ENCODE measurements at regions not wholly inside any gene's neighbourhood (a gene's known extent, or its start where the extent isn't known, plus 50 kb on each side); places are given as distances from the start of the nearest gene placed in this dataset.
"Not testable (repeated sequence)": the region's sequence is repeated elsewhere in the genome, so short reads cannot be mapped to it uniquely, and the experiment has no call there.

DNA sequence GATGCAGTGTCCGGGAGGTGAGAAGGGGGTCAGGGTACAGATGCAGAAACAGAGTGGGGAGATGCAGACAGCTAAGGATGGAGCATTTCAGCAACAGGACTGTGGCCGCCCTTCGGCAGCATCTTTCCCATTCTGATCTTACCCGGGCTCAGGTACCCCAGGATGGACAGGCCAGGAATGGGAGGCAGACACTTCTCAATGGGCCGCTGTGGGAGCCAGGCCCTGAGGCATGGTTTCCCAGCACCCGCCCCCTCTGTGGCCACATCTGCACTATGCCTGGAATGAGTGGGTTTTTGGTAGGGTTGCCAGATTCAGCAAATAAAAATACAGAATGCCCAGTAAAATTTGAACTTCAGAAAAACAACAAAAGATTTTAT is 105.2 kb upstream of the CTBP2 start:
- no peak for DNase-seq

DNA sequence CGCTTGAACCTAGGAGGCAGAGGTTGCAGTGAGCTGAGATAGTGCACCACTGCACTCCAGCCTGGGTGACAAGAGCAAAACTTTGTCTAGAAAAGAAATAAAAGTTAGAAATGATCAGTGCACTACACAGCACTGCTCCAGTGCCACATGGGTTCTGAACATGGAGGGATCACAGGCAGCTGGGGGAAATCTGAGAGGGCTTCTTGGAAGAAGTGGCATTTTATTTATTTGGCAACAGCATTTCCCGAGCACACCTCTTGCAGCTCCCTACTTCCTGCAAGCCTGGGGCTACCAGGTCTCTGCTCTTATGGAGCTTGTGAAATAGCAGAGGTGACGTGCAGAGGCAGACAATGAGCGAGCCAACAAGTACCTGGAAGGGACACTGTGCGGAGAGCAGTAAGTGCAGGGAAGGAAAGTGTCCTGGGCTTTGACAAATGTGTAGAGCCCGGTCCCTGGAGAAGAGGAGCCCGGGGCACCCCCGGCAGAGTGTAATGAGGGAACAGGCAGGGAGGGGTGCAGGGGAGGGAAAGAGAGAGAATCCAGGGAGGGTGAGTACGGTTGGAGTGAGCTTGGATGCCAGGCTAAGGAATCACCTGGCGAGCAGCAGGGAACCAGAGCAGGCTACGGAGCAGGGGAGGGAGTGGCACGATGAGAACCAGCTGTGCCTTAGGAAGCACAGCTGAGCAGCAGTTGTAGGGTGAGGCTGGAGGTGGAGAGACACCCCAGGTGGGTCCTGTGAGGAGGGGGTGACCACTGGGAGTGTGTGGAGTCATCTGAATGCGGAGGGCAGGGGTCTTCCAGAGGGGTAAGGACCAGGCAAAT is 104.6 kb upstream of the CTBP2 start:
- no peak for DNase-seq

DNA sequence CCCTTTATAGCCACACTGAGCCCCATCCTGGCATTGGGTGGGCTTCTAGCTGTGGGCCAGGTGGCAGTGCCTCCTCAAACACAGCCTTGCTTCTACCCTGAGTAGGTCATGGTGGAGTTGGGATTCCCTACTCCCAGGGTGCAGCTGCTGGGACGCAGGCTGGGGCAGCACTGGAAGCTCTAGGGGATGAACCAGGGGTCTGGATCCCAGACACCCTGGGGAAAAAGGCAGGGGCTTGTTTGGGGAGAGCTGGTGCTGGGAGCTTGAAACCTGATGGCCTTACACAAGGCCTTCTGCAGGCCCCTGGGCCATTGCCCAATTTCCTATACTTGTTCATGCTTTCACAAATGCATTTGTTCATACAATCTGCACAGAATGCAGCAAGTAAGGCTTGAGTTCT is 103.7 kb upstream of the CTBP2 start:
- no peak for DNase-seq

DNA sequence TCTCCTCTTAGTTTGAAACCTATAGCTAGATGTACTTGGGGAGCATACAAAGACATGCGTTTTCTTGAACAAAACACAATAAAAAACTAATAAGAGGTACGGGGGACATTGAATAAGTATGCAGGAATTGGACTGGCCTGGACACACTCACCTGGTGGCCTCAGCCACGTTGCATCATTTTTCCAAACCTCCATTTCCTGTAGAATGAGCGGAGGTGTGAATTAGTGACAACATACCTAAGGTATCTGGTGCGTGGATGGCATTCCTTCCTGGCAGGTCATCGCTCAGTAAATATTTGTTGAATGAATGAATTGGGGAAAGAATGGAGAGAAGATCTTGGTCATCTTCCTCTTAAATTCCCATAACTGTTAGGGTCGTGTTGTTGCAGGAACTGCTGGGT is 103.2 kb upstream of the CTBP2 start:
- no peak for DNase-seq

DNA sequence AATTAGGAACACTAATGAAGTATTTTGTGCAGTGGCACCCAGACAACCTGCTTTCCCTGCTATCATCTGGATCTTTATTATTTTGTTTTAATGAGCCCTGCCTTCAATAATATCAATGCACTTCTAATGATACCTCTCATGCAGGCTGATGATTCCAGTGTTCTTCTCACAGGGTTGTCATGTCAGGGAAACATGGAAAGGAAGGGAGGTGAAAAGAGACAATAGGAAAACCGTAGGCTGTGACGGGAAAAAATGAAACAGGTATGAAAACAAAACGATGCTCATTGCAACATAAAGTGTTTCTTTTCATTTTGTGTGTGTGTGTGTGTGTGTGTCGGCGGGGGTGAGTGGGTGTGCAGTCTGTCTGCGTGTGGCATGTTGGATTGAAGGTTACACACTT is 102.6 kb upstream of the CTBP2 start:
- no peak for DNase-seq

DNA sequence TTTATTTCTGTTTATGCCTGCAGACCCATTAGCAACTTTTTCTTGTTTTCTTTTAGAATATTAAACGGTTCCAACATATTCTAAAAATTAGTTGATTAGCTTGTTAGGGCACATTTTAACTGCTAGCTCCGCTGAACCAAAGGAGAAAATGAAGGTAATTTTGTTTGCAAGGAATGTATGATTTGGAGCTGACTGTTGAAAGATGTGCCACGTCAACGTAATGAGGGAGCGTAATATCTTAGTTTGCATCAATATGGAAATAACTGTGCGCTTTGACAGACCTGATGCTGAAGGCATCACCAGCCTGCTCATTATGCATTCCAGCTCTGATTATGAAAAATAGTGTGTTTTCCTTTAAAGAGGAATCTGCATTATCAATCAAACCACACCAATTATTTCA is 102.0 kb upstream of the CTBP2 start:
- DNase-seq, result no peak

DNA sequence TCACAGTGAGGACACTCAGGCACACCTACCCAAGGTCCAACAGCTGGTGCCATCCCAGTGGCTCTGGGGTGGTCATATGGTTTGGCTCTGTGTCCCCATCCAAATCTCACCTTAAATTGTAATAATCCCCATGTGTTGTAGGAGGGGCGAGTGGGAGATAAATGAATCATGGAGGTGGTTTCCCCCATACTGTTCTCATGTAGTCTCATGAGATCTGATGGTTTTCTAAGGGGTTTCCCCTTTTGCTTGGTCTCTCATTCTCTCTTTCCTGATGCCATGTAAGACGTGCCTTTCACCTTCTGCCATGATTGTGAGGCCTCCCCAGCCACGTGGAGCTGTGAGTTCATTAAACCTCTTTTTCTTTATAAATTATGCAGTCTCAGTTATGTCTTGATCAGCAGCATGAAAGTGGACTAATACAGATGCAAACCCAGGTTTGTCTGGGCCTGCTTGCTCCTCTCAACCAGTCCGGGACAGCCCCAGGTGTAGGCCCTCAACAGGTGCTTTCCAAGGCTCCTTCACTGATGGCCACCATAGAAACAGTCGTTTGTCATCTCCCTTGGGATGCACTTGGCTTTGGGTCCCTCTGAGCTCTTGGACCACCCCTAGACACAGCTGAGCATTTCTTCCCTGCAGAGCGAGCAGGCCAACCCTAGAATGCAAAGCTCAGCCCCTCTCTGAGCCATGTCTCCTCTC is 101.3 kb upstream of the CTBP2 start:
- DNase-seq, result no peak

DNA sequence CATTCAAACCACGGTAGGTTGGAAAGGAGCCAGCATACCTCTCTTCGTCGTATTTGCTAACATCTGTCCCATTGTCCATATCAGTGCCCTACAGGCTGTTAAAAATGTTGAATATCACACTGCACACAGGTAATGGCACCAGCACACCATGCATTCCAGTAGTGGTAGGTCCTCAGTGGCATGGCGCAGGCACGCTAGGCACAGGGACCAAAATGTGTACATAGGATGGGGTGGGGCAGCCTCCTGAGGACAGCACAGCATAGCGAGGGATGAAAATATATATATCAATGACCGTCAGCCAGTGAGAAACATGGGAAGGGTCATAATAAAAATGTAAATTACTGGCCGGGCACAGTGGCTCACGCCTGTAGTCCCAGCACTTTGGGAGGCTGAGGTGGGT is 99.9 kb upstream of the CTBP2 start:
- no peak for DNase-seq

DNA sequence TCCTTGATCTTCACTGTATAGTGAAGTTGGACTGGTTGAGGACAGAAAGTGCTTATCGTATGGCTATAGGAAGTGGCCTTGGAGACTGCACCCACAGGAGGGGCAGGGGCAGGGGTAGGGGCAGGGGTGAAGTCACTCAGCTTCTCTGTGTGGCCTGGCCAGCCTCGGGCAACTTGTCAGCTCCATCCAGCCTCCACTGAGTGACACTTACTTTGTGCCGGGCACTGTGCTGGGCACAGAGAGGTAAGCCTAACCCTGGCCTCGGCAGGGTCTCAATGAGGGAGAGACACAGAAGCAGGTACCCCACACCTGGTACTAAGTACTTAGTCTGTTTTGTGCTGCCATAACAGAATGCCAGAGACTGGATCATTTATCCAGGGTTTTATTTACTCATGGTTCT is 99.3 kb upstream of the CTBP2 start:
- DNase-seq, result no peak

DNA sequence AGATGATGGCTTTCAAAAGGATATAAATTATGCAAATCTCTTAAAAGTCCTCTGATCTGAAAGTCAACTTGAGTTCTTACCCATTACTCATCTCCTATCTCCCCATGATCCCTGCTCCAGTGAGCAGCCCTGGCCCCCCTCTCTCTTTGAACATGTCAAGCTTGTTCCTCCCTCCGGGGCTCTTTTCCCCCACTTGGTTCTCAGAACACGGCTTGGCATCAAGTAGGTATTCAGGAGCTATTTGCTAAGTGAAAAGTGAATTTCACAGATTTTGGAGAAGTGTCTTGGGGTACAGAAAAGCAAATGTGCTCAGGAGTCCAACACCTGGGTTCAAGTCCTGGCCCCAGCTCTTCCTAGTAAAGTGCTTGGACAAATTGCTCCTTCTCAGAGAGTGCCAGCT is 98.3 kb upstream of the CTBP2 start:
- DNase-seq, result no peak

DNA sequence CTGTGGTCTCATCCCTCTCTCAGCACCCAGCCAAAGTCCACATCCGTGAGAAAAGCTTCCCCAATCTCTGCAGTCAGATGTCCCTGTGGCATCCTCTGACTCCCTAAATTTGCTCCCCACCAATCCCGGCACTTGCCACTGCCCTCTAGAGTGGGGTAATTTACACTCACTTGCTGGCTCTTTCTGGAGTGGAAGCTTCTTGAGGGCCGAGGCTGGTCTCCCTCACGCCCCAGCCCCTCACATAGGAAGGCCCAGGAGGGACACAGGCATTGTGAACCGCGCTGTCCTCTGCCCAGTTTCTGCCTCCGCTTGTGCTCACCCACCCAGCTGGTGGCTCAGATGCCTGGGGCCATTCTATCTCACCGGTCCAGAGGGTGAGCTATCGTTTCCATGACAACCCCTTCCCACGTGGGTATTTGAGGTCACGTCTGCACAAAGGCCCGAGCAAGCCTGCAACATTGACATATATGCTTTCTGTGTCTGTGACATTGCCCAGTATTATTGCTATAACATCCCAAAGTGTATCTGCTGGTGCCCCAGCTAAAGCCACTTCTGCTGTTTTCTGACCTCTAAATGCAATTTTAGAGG is 97.3 kb upstream of the CTBP2 start:
- DNase-seq, result no peak

DNA sequence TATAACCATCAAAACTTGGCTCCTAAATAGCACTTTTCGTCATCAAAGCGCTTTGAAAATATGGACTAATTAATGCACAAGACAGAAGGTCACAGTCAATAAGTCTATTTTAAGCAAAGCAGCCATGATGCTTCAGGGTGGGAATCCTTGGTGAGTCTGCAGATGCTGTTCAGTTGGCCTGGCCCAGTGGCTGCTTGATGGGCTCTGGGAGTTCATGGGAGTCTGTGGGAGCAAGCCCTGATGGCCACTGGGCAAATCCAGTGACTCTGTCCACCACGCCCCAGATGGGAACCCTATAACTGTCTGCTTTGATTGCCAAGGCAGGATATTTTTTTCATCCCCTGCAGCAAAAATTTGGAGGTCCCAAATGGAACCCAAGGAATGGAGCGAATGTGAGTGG is 95.7 kb upstream of the CTBP2 start:
- DNase-seq, result no peak

DNA sequence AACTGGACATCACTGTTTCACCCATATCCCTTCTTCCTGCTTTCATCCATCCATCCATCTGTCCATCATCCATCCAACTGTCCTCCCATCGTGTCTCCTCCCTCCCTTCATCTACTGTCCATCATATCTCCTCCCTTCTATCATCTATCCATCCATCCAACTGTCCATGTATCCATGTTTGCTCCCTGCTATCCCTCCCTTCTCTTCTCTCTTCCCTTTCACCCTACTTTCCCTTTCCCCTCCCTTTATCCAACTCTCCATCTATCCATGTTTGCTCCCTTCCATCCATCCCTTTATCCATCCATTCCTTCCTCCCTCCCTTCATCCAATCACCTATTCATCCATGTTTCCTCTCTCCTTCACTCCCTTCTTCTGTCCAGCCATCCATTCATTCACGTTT is 92.6 kb upstream of the CTBP2 start:
- no peak for DNase-seq

DNA sequence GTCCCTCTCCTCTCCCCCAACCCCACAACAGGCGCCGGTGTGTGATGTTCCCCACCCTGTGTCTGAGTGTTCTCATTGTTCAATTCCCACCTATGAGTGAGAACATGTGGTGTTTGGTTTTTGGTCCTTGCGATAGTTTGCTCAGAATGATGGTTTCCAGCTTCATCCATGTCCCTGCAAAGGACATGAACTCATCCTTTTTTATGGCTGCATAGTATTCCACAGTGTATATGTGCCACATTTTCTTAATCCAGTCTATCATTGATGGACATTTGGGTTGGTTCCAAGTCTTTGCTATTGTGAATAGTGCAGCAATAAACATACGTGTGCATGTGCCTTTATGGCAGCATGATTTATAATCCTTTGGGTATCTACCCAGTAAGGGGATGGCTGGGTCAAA is 90.5 kb upstream of the CTBP2 start:
- DNase-seq, result not testable (repeated sequence)

DNA sequence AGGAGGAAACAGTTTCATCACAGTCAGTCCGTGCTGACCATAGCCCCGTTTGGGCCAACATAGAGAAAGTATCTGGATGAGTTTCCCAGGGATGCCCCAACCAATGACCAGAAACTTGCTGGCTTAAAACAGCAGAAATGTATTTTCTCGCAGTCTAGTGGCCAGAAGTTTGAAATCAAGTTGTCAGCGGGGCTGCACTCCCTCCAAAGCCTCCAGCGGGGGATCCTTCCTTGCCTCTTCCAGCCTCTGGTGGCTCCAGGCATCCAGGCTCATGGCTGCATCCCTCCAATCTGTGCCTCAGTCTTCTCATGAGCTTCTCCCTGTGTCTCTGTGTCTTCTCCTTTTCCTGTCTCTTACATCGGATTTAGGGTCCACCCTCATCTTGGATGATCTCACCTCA is 89.6 kb upstream of the CTBP2 start:
- DNase-seq, result no peak

DNA sequence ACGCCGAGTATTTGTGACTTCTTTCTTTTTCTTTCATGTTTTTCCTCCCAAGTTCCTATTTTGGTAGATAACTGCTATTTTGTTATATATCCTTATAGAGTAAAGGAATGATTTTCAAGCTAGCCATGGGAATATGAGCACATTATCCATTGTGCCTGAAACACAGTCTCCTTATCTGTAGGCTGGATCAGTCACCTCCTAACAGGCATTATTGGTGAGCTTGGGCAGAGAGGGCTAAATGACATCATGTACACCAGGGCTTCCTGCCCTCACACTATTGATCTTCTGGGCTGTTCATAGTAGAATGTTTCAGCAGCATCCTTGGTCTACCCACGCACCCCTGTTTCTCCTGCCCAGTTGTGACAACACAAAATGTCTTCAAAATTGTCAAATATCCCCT is 88.1 kb upstream of the CTBP2 start:
- no peak for DNase-seq

DNA sequence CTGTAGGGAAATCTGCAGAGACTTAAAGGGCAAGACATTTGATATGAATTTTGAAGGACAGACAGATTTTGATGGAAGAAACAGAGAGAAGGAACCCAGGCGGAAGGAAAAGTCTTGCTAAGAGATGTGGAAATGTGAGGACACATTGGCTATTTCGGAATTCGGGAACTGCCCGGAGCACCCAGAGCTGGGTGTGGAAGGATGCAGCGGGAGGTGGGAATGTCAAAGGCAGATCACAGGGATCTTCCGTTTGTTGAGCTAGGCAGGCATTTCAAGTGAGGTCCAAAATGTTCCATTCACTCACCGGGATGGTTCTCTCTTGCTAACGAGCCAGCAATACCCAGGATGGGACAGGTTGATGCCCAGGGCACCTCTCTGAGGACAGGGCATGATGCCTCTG is 87.2 kb upstream of the CTBP2 start:
- no peak for DNase-seq

DNA sequence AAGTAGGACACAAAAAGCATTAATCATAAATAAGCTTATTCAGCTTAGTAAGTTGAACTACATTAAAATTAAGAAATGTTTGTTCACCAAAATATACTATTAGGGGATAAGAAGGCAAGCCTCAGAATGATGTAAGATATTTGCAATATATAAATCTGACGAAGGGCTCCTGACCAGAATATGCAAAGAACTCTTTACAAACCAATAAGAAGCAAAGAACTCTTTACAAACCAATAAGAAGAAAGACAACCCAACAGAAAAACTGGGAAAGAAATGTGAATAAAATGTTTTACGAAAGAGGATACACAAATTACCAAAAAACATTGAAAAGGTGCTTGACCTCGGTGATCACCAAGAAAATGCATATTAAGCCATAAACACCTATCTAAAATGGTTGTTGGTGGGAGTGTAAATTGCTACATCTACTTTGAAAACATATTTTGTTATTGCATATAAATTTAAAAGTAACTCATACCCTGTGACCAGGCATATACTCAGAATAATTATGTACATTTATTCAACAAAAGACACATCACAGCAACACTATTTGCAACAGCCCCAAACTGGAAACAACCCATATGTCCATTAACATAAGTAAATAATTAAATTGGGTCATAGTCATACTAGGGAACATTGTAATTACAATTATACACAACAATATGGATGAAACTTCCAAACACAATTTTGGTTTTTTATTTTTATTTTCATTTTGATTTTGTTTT is 83.3 kb upstream of the CTBP2 start:
- no peak for DNase-seq

DNA sequence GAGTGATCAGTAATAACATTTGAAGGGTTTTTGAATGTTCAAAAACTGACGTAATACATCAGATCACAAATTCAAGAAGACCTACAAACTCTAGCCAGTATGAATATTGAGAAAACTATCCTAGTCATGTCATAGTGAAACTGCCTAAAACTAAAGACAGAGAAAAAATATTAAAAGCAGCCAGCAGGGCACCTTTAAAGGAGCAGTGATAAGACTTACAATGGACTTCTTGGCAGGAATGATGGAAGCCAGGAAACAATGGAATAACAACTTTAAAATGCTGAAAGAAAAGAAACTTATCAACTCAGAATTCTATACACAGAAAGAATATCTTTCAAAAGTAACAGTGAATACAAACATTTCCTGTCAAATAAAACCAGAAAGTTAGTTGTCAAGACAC is 78.3 kb upstream of the CTBP2 start:
- no peak for DNase-seq

DNA sequence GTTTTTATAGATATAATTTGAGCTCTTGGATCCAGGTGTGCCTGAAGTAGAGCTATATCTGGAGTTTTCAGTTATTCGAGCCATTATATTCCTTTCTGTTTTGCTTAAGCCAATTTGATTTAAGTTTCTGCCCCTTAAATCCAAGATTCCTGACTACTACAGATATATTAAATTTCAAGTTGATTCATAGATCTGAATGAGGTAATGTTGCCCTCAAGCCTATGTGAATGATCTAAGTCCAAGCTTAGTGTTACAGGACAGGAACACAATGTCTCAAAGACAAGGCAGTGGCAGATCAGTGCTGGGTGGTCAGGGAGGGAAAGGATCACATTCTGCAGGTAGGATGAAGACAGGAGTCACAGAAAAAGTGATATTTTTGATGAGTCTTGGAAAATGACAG is 75.7 kb upstream of the CTBP2 start:
- no peak for DNase-seq

DNA sequence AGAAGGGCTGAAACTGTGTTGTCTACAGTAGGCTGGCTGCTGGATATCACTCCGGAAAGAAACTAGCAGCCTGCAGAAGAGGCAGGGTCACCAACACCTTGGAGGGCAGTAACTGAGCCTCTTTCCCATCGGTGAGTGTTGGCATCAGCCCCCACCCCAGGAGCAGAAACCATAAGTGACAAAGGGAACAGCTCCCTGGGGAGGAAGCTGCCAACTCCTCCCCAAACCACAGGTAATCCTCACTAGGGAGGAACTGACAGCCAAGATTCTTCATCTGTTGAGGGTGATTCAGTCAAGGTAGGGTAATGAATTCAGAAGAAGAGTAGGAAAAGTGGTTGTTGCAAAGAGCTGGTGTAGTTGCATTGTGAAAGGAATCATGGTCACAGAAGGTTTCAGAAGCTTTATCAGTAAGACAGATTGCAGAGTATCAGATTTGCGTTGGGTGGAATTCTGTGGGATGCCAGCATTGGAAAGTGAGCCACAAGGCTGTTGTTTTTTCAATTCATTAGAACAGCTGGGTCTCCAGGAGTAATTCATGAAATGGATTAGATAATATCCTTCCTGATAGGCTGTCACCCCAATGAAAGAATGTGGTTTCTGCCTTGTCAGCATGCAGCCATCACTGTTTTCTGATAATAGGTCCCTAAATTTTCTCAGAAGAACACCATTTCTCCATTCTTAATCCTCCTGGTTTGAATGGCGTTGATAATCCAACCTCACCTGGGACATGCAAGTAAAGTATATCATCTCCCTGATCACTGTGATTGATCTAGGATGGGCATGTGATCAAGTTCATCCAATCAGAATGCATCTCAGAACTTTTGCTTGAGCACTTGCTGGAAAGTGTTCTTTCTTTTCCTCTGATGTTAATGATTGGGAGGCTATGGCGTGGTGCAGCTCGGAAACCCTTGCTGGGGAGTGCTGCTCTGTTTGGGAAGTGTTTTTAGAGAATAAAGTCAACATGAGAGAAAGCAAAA is 75.0 kb upstream of the CTBP2 start:
- DNase-seq, result no peak

DNA sequence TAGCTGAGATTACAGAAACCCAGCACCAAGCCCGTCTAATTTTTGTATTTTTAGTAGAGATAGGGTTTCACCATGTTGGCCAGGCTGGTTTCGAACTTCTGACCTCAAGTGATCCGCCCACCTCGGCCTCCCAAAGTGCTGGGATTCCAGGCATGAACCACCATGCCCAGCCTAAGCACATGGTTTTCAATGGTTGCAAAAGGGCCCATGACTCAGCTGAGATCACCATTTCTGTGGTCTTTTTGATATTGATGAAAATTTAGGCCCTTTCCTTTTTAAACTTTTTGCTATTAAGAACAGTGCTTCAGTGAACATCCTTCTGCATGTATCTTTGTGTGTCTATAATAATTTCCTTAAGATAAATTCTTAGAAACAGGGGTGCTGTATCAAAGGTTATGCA is 74.2 kb upstream of the CTBP2 start:
- not testable (repeated sequence) for DNase-seq

DNA sequence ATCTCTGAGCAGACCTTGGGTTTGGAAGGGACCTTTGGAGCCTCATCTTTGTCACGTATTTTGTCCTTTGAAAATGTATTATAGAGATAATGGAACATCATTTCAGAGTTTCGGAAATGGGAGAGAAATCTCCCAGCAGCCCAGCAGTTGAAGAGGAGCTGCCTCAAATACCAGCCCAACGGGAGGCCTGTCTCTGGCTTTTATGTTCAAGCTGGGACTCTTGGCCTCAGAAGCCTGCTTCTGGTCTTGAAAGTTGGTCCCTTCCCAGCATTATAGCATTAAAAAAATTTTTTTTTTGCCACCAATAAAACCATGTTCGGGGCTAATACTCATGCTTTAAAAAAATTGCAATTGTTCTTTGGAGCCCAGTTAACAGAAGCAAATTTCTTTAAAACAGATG is 73.4 kb upstream of the CTBP2 start:
- no peak for DNase-seq
